Lower leg skin (tissue), 4 donors: ENCODE measurements at regions not wholly inside any gene's neighbourhood (a gene's known extent, or its start where the extent isn't known, plus 50 kb on each side); places are given as distances from the start of the nearest gene placed in this dataset.
A peak's percentile ranks its signal among the peaks of the same experiment; 100 is the strongest.

Source experiments
- DNase-seq, 2 donors: peaks; one replicate each; pipeline ENCODE4 v3.0.0-alpha.2; 2019; ENCODE audit warnings: low spot score in 2 of 2
- H3K4me3 ChIP-seq: fragments of 200-600 bp; sonication (generic); 2 replicates; pipeline ENCODE4 v1.5.1; 2017; ENCODE audit warnings: mild to moderate bottlenecking, low read depth; ENCODE audit not compliant: poor library complexity, severe bottlenecking
- CTCF ChIP-seq, 3 donors: fragments of 450-650 bp; IDR thresholded peaks; one replicate each; pipeline ENCODE4 v1.5.1; 2016; ENCODE audit warnings: antibody characterized with exemption in 3 of 3, mild to moderate bottlenecking in 3 of 3, moderate library complexity in 2 of 3
- POLR2A ChIP-seq, 2 donors: fragments of 450-650 bp; IDR thresholded peaks; one replicate each; pipeline ENCODE4 v1.6.1; 2016 to 2017; ENCODE audit warnings: antibody characterized with exemption in 2 of 2, mild to moderate bottlenecking in 1 of 2, moderate library complexity in 1 of 2
- WGBS, 2 donors: methylation state at CpG; one replicate each; pipeline ENCODE4 v1.1.5; 2018; 5-methylcytosine and 5-hydroxymethylcytosine counted together
- intact Hi-C: fragments of 100-400 bp; cut with DNase I; formaldehyde crosslinking; loops from one replicate; pipeline ENCODE4 v1.15.0; 2023; ENCODE audit warnings: low total_unique reads

- DNase-seq, result no peak
- 57 to 63% methylated on average over 18 to 20 of the region's 20 CpGs for WGBS, 2 donors
- no peak for TF ChIP-seq POLR2A (IDR thresholded peaks at IDR 0.05)
- TF ChIP-seq CTCF (IDR thresholded peaks at IDR 0.05), result no peak
- intact Hi-C loops, result no loop called here
- H3K4me3 ChIP-seq, result no peak overlapping the region
Measured at GRCh38 chr6:169862892-169863525, 111.6 kb downstream of the ERMARD start.

GRCh38 chr6:169862043-169862891, 110.8 kb downstream of the ERMARD start:
- no peak overlapping the region for H3K4me3 ChIP-seq
- WGBS, 2 donors, result 54 to 55% methylated on average over 17 of the region's 17 CpGs
- peak in 1 of 2 donors; percentile 81 for DNase-seq
- intact Hi-C loops, result no loop called here
- TF ChIP-seq CTCF (IDR thresholded peaks at IDR 0.05) (no peak), POLR2A (IDR thresholded peaks at IDR 0.05) (no peak)

- no peak overlapping the region for H3K4me3 ChIP-seq
- intact Hi-C loops, result no loop called here
- 85 to 88% methylated on average over 17 of the region's 17 CpGs for WGBS, 2 donors
- DNase-seq, result peak in 1 of 2 donors; percentile 42
- TF ChIP-seq POLR2A (IDR thresholded peaks at IDR 0.05), result no peak
- no peak for TF ChIP-seq CTCF (IDR thresholded peaks at IDR 0.05)
Measured at GRCh38 chr6:169861431-169862042, 110.1 kb downstream of the ERMARD start.

- intact Hi-C loops, result no loop called here
- no peak overlapping the region for H3K4me3 ChIP-seq
- 66 to 79% methylated on average over 13 to 17 of the region's 18 CpGs for WGBS, 2 donors
- peak in 1 of 2 donors; percentile 12 for DNase-seq
- no peak for TF ChIP-seq POLR2A (IDR thresholded peaks at IDR 0.05)
- no peak for TF ChIP-seq CTCF (IDR thresholded peaks at IDR 0.05)
Measured at GRCh38 chr6:169859978-169860703, 108.7 kb downstream of the ERMARD start.

- intact Hi-C loops, result no loop called here
- DNase-seq, result peak; percentile 5 to 82
- TF ChIP-seq POLR2A (IDR thresholded peaks at IDR 0.05) (no peak), CTCF (IDR thresholded peaks at IDR 0.05) (no peak)
- 92 to 93% methylated on average over 4 to 7 of the region's 7 CpGs for WGBS, 2 donors
- H3K4me3 ChIP-seq, result no peak overlapping the region
Measured at GRCh38 chr6:169859401-169859977, 108.1 kb downstream of the ERMARD start.
